HAP-1 (cell line): ENCODE measurements at regions not wholly inside any gene's neighbourhood (a gene's known extent, or its start where the extent isn't known, plus 50 kb on each side); places are given as distances from the start of the nearest gene placed in this dataset.

Experiments used
- DNase-seq, 2 experiments: peaks; one replicate each; pipeline ENCODE4 v3.0.0-alpha.2; 2016 to 2020; ENCODE audit warnings: low spot score in 2 of 2
- H3K27me3 ChIP-seq: fragments of 250-450 bp; sonication (Bioruptor Pico); 2 replicates; pipeline ENCODE4 v1.5.1; 2020; ENCODE audit warnings: low read depth, mild to moderate bottlenecking, moderate library complexity
- H3K36me3 ChIP-seq: fragments of 250-450 bp; sonication (Bioruptor Pico); replicated peaks from 2 replicates; pipeline ENCODE4 v1.5.1; 2020; ENCODE audit warnings: mild to moderate bottlenecking
- H3K4me1 ChIP-seq: fragments of 250-450 bp; sonication (Bioruptor Pico); 2 replicates; pipeline ENCODE4 v1.5.1; 2020; ENCODE audit warnings: mild to moderate bottlenecking
- H3K4me3 ChIP-seq: fragments of 250-450 bp; sonication (Bioruptor Pico); 2 replicates; pipeline ENCODE4 v1.5.1; 2020; ENCODE audit warnings: mild to moderate bottlenecking, moderate library complexity
- H3K9me3 ChIP-seq: fragments of 250-450 bp; sonication (Bioruptor Pico); 2 replicates; pipeline ENCODE4 v1.5.1; 2020; ENCODE audit warnings: mild to moderate bottlenecking, moderate library complexity
- in situ Hi-C: fragments of 300-500 bp; cut with MboI; formaldehyde crosslinking; loops from 3 replicates; pipeline ENCODE4 v1.14.3; 2020; ENCODE audit warnings: low sequenced_read_pairs, inconsistent platforms, mixed read lengths

DNA sequence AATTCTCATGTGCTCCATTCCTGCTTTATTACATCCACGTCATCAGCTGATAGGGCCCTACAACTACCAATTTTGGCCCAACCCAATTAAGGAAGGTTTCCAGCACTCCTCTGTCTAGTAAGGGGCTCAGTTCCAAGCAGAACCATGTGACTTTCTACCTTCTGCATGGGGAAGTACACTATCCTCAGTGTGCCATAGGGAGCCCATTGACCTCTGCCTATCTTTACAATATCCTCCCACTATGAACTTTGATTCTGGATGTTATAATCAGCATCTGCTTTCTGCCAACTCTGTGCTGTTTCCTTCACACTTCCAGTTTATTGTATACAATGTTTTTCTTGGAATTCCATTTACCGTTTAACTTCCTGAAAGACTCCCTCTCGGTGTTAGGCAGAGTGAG, 53.9 kb upstream of the GCFC2 start:
- no peaks in the 10 kb centered on the region for H3K27me3 ChIP-seq
- in situ Hi-C loops = no loop called here
- H3K4me3 ChIP-seq = no peak overlapping the region
- no peaks in the 10 kb centered on the region for H3K9me3 ChIP-seq
- no peaks in the 10 kb centered on the region for H3K36me3 ChIP-seq
- no peak for DNase-seq
- H3K4me1 ChIP-seq = no peaks in the 10 kb centered on the region
